Astrocyte (in vitro differentiated cells and primary cell): ENCODE measurements at regions not wholly inside any gene's neighbourhood (a gene's known extent, or its start where the extent isn't known, plus 50 kb on each side); places are given as distances from the start of the nearest gene placed in this dataset.
"Not testable (repeated sequence)": the region's sequence is repeated elsewhere in the genome, so short reads cannot be mapped to it uniquely, and the experiment has no call there.

Experiments used
- DNase-seq: peaks from one replicate; pipeline ENCODE4 v3.0.0-alpha.2; 2010; ENCODE audit warnings: low read depth
- FAIRE-seq: peaks from 2 replicates; lab custom pipeline; 2011; peaks lifted over from hg19 to GRCh38; lab: Jason Lieb, UNC
- H2AFZ ChIP-seq: 2 replicates; pipeline ENCODE4 v1.6.0; 2012; ENCODE audit warnings: low read depth, low read length, inconsistent platforms
- H3K27ac ChIP-seq: 2 replicates; pipeline ENCODE4 v1.5.1; 2011; ENCODE audit warnings: low read depth, low read length, inconsistent platforms
- H3K27me3 ChIP-seq: 2 replicates; pipeline ENCODE4 v1.6.0; 2011; ENCODE audit warnings: low read length, inconsistent platforms; ENCODE audit not compliant: insufficient read depth
- H3K36me3 ChIP-seq: 2 replicates; pipeline ENCODE4 v1.5.1; 2011; ENCODE audit warnings: low read length, inconsistent platforms; ENCODE audit not compliant: insufficient read depth
- H3K4me1 ChIP-seq: 2 replicates; pipeline ENCODE4 v1.5.1; 2011; ENCODE audit warnings: low read length, inconsistent platforms; ENCODE audit not compliant: insufficient read depth
- H3K4me2 ChIP-seq: 2 replicates; pipeline ENCODE4 v1.6.0; 2012; ENCODE audit warnings: low read length, inconsistent platforms
- H3K4me3 ChIP-seq: 2 replicates; pipeline ENCODE4 v1.5.1; 2011; ENCODE audit warnings: low read depth, mild to moderate bottlenecking, low read length, inconsistent platforms; ENCODE audit not compliant: insufficient read depth
- H3K79me2 ChIP-seq: 2 replicates; pipeline ENCODE4 v1.6.0; 2012; ENCODE audit warnings: mild to moderate bottlenecking, low read length, inconsistent platforms; ENCODE audit not compliant: insufficient read depth
- H3K9ac ChIP-seq: 2 replicates; pipeline ENCODE4 v1.6.0; 2012; ENCODE audit warnings: mild to moderate bottlenecking, low read length, inconsistent platforms
- H3K9me3 ChIP-seq: 2 replicates; pipeline ENCODE4 v1.5.1; 2012; ENCODE audit warnings: low read depth, mild to moderate bottlenecking, low read length, inconsistent platforms; ENCODE audit not compliant: insufficient read depth
- H4K20me1 ChIP-seq: 2 replicates; pipeline ENCODE4 v1.6.0; 2012; ENCODE audit warnings: low read length, inconsistent platforms; ENCODE audit not compliant: insufficient read depth
- H3K27ac Mint-ChIP-seq: one replicate; pipeline ENCODE4 v1.8.0; 2021; ENCODE audit warnings: mild to moderate bottlenecking, mixed read lengths; ENCODE audit not compliant: unreplicated experiment
- H3K27me3 Mint-ChIP-seq: one replicate; pipeline ENCODE4 v1.8.0; 2021; ENCODE audit warnings: low read depth, mixed read lengths; ENCODE audit not compliant: unreplicated experiment
- H3K36me3 Mint-ChIP-seq: one replicate; pipeline ENCODE4 v1.8.0; 2021; ENCODE audit warnings: low read depth, mixed read lengths; ENCODE audit not compliant: unreplicated experiment
- H3K4me1 Mint-ChIP-seq: one replicate; pipeline ENCODE4 v1.8.0; 2021; ENCODE audit warnings: low read depth, mixed read lengths; ENCODE audit not compliant: unreplicated experiment
- H3K4me3 Mint-ChIP-seq: one replicate; pipeline ENCODE4 v1.8.0; 2021; ENCODE audit warnings: mild to moderate bottlenecking, moderate library complexity, mixed read lengths; ENCODE audit not compliant: unreplicated experiment
- H3K9me3 Mint-ChIP-seq: one replicate; pipeline ENCODE4 v1.8.0; 2021; ENCODE audit warnings: mild to moderate bottlenecking, mixed read lengths; ENCODE audit not compliant: unreplicated experiment
- CTCF ChIP-seq: IDR thresholded peaks from 2 replicates; pipeline ENCODE4 v1.5.1; 2011; ENCODE audit warnings: low read depth, mild to moderate bottlenecking, inconsistent platforms, low read length, moderate library complexity; ENCODE audit not compliant: insufficient read depth
- EZH2 ChIP-seq: IDR thresholded peaks from 2 replicates; pipeline ENCODE4 v1.6.1; 2012; ENCODE audit warnings: mild to moderate bottlenecking, low read length, inconsistent platforms; ENCODE audit not compliant: insufficient read depth

GRCh38 chr12:19675361-19675760 is 236.1 kb downstream of the AEBP2 start:
- Mint-ChIP-seq H3K9me3 (peaks cover 11% of the 10 kb centered on the region), H3K4me1 (no peaks in the 10 kb centered on the region), H3K27me3 (no peaks in the 10 kb centered on the region), H3K36me3 (peaks cover 4% of the 10 kb centered on the region), H3K27ac (no peak overlapping the region), H3K4me3 (no peak overlapping the region)
- no peak overlapping the region for H2AFZ ChIP-seq
- no peaks in the 10 kb centered on the region for H3K9me3 ChIP-seq
- no peak overlapping the region for H3K27ac ChIP-seq
- no peak for TF ChIP-seq EZH2
- TF ChIP-seq CTCF = no peak
- no peaks in the 10 kb centered on the region for H3K4me1 ChIP-seq
- no peaks in the 10 kb centered on the region for H3K79me2 ChIP-seq
- no peak overlapping the region for H3K4me2 ChIP-seq
- no peak for DNase-seq
- no peak overlapping the region for H3K9ac ChIP-seq
- no peaks in the 10 kb centered on the region for H3K27me3 ChIP-seq
- H3K4me3 ChIP-seq = no peak overlapping the region
- no peak for FAIRE-seq
- no peaks in the 10 kb centered on the region for H4K20me1 ChIP-seq
- no peaks in the 10 kb centered on the region for H3K36me3 ChIP-seq

GRCh38 chr12:19678501-19678900 is 239.2 kb downstream of the AEBP2 start:
- peaks cover 11% of the 10 kb centered on the region for H3K4me1 Mint-ChIP-seq
- H3K4me2 ChIP-seq, H4K20me1 ChIP-seq, H3K79me2 ChIP-seq, H3K27ac ChIP-seq, H3K27me3 Mint-ChIP-seq, FAIRE-seq, H3K36me3 Mint-ChIP-seq, H3K9me3 ChIP-seq, H3K4me3 Mint-ChIP-seq, DNase-seq, H3K9ac ChIP-seq, H2AFZ ChIP-seq, H3K27me3 ChIP-seq, H3K4me3 ChIP-seq, H3K4me1 ChIP-seq, H3K36me3 ChIP-seq, H3K27ac Mint-ChIP-seq: not testable (repeated sequence)
- H3K9me3 Mint-ChIP-seq = peaks cover 11% of the 10 kb centered on the region

- Histone ChIP-seq H3K36me3 (no peaks in the 10 kb centered on the region), H3K9ac (no peak overlapping the region), H3K27me3 (no peaks in the 10 kb centered on the region), H3K27ac (no peak overlapping the region), H3K79me2 (no peaks in the 10 kb centered on the region), H3K4me3 (no peak overlapping the region), H4K20me1 (no peaks in the 10 kb centered on the region), H2AFZ (no peak overlapping the region), H3K4me1 (peaks cover 11% of the 10 kb centered on the region), H3K4me2 (no peak overlapping the region), H3K9me3 (no peaks in the 10 kb centered on the region)
- peaks cover 4% of the 10 kb centered on the region for H3K36me3 Mint-ChIP-seq
- H3K27ac Mint-ChIP-seq = no peak overlapping the region
- H3K4me1 Mint-ChIP-seq = peaks cover 18% of the 10 kb centered on the region
- no peaks in the 10 kb centered on the region for H3K27me3 Mint-ChIP-seq
- no peak for DNase-seq
- TF ChIP-seq EZH2 (no peak), CTCF (no peak)
- H3K9me3 Mint-ChIP-seq = peaks cover 11% of the 10 kb centered on the region
- no peak for FAIRE-seq
- no peak overlapping the region for H3K4me3 Mint-ChIP-seq
These were observed 241.7 kb downstream of the AEBP2 start for GRCh38 chr12:19681007-19681406.
